ENCODE measurements at regions not wholly inside any gene's neighbourhood (a gene's known extent, or its start where the extent isn't known, plus 50 kb on each side); places are given as distances from the start of the nearest gene placed in this dataset.

DNA sequence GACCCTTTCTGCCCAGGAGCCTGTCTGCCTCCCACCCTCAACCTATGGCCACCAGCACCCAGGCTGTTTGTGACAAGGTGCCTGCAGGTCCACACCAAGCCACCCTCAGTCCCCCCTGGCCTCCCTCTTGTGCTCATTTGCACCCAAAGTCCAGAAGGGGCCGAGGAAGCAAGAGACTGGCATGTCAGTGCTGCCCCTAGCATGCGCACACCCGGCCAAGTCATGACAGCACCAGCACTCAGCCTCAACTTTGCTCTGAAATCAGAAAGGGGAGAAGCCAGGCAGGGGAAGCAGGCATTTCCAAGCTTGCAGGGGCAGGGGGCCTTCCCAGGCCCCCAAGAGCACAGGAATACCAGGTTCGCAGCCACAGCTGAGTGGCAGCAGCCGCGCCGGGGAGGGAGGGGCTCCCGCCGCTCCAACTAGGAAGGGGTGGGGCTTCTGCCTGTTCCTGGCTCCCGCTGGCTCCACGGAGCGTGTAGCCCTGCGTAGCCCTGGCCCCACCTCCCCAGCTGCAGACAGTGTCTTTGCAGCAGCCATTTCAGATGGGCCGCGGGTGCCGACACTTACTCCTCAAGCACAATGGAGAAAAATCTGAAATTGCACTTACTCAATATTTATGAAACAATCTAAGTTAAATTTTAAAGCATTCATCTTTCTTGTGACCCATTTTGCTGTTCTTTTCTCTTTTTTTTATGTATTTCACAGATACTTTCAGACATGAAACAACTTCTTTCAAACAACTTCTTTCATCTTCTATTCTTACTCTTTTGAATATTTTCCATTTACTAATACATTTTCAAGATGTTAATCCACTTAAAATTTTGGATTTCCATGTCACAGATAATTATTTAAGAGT lies 54.9 kb upstream of the ABCB5 start:
- TF ChIP-seq CTCF (IDR thresholded peaks at IDR 0.05; ENCODE audit: poor library complexity) (no peak), EZH2 (IDR thresholded peaks at IDR 0.05; ENCODE audit: borderline replicate concordance) (no peak)

All from hepatocyte (in vitro differentiated cells).